Activated CD4-positive, alpha-beta T cell treated with anti-CD3 and anti-CD28 coated beads, Interleukin-2, amount 10 ng/mL, durations not matched to agents 24 days and 14 days (primary cell): ENCODE measurements at regions not wholly inside any gene's neighbourhood (a gene's known extent, or its start where the extent isn't known, plus 50 kb on each side); places are given as distances from the start of the nearest gene placed in this dataset.

ENCODE experiments used
- DNase-seq: peaks from one replicate; pipeline ENCODE4 v3.0.0; 2022
- H3K27ac Mint-ChIP-seq: one replicate; pipeline ENCODE4 v1.8.0; 2022; ENCODE audit warnings: mild to moderate bottlenecking, mixed read lengths
- H3K27me3 Mint-ChIP-seq: one replicate; pipeline ENCODE4 v1.8.0; 2022; ENCODE audit warnings: mixed read lengths
- H3K36me3 Mint-ChIP-seq: one replicate; pipeline ENCODE4 v1.8.0; 2022; ENCODE audit warnings: low read depth, mild to moderate bottlenecking, mixed read lengths
- H3K4me1 Mint-ChIP-seq: one replicate; pipeline ENCODE4 v1.8.0; 2021; ENCODE audit warnings: mixed read lengths
- H3K4me3 Mint-ChIP-seq: one replicate; pipeline ENCODE4 v1.8.0; 2022; ENCODE audit warnings: mild to moderate bottlenecking, moderate library complexity, mixed read lengths
- H3K9me3 Mint-ChIP-seq: one replicate; pipeline ENCODE4 v1.8.0; 2021; ENCODE audit warnings: mixed read lengths
- intact Hi-C: fragments of 100-400 bp; cut with micrococcal nuclease; formaldehyde crosslinking; loops from one replicate; pipeline ENCODE4 v1.15.1; 2023

GRCh38 chr17:72280881-72281280 lies 160.1 kb downstream of the SOX9 start:
- Mint-ChIP-seq H3K27me3 (no peaks in the 10 kb centered on the region), H3K4me1 (no peaks in the 10 kb centered on the region), H3K9me3 (no peaks in the 10 kb centered on the region), H3K4me3 (no peak overlapping the region), H3K36me3 (no peaks in the 10 kb centered on the region), H3K27ac (no peak overlapping the region)
- intact Hi-C loops: no loop called here
- DNase-seq: no peak

GRCh38 chr17:72282439-72283029 lies 161.7 kb downstream of the SOX9 start:
- Mint-ChIP-seq H3K36me3 (no peaks in the 10 kb centered on the region), H3K9me3 (no peaks in the 10 kb centered on the region), H3K4me3 (no peak overlapping the region), H3K27me3 (no peaks in the 10 kb centered on the region), H3K4me1 (no peaks in the 10 kb centered on the region), H3K27ac (no peak overlapping the region)
- intact Hi-C loops: no loop called here
- DNase-seq: no peak

DNA sequence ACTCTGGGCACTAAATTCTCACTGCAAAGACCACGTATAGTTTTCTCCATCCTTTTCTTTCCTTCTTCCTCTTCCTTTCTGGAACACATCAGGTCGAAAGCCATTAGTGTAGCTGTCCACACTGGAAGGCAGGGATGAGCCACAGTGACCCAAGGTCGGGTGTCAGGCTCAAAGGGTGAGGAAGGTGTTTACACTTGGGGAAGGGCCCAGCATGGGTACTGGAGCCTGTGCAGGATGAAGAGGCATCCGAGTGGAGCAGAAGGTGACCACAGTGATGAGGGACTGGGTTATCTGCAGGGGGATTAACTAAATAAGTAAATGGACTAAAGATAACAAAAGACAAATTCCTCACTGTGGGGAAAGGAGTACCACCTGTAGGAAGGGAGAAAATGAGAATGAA lies 164.0 kb downstream of the SOX9 start:
- Mint-ChIP-seq H3K4me3 (no peak overlapping the region), H3K27ac (no peak overlapping the region), H3K27me3 (no peaks in the 10 kb centered on the region), H3K9me3 (no peaks in the 10 kb centered on the region), H3K36me3 (no peaks in the 10 kb centered on the region), H3K4me1 (no peaks in the 10 kb centered on the region)
- intact Hi-C loops: no loop called here
- DNase-seq: no peak

GRCh38 chr17:72287586-72287985 lies 166.8 kb downstream of the SOX9 start:
- H3K27ac Mint-ChIP-seq: no peak overlapping the region
- no peaks in the 10 kb centered on the region for H3K36me3 Mint-ChIP-seq
- no peak overlapping the region for H3K4me3 Mint-ChIP-seq
- H3K4me1 Mint-ChIP-seq: no peaks in the 10 kb centered on the region
- DNase-seq: no peak
- intact Hi-C loops: no loop called here
- no peaks in the 10 kb centered on the region for H3K27me3 Mint-ChIP-seq
- no peaks in the 10 kb centered on the region for H3K9me3 Mint-ChIP-seq

GRCh38 chr17:72294487-72294893 lies 173.7 kb downstream of the SOX9 start:
- intact Hi-C loops: no loop called here
- no peaks in the 10 kb centered on the region for H3K4me1 Mint-ChIP-seq
- no peak for DNase-seq
- no peaks in the 10 kb centered on the region for H3K9me3 Mint-ChIP-seq
- H3K36me3 Mint-ChIP-seq: no peaks in the 10 kb centered on the region
- no peaks in the 10 kb centered on the region for H3K27me3 Mint-ChIP-seq
- no peak overlapping the region for H3K4me3 Mint-ChIP-seq
- no peak overlapping the region for H3K27ac Mint-ChIP-seq

- intact Hi-C loops: no loop called here
- H3K4me3 Mint-ChIP-seq: no peak overlapping the region
- H3K36me3 Mint-ChIP-seq: no peaks in the 10 kb centered on the region
- H3K9me3 Mint-ChIP-seq: no peaks in the 10 kb centered on the region
- no peak overlapping the region for H3K27ac Mint-ChIP-seq
- H3K27me3 Mint-ChIP-seq: no peaks in the 10 kb centered on the region
- H3K4me1 Mint-ChIP-seq: no peaks in the 10 kb centered on the region
- no peak for DNase-seq
These were observed 175.1 kb downstream of the SOX9 start for GRCh38 chr17:72295916-72296315.

- DNase-seq: no peak
- Mint-ChIP-seq H3K4me3 (no peak overlapping the region), H3K27ac (no peak overlapping the region), H3K9me3 (no peaks in the 10 kb centered on the region), H3K36me3 (no peaks in the 10 kb centered on the region), H3K4me1 (no peaks in the 10 kb centered on the region), H3K27me3 (no peaks in the 10 kb centered on the region)
- intact Hi-C loops: no loop called here
These were observed 175.6 kb downstream of the SOX9 start for GRCh38 chr17:72296456-72296855.

GRCh38 chr17:72297326-72298115 lies 176.7 kb downstream of the SOX9 start:
- no peaks in the 10 kb centered on the region for H3K4me1 Mint-ChIP-seq
- H3K4me3 Mint-ChIP-seq: no peak overlapping the region
- intact Hi-C loops: no loop called here
- H3K9me3 Mint-ChIP-seq: no peaks in the 10 kb centered on the region
- no peaks in the 10 kb centered on the region for H3K36me3 Mint-ChIP-seq
- H3K27ac Mint-ChIP-seq: no peak overlapping the region
- no peaks in the 10 kb centered on the region for H3K27me3 Mint-ChIP-seq
- DNase-seq: no peak

GRCh38 chr17:72299100-72299499 lies 178.3 kb downstream of the SOX9 start:
- intact Hi-C loops: no loop called here
- Mint-ChIP-seq H3K36me3 (no peaks in the 10 kb centered on the region), H3K9me3 (no peaks in the 10 kb centered on the region), H3K27me3 (no peaks in the 10 kb centered on the region), H3K4me1 (no peaks in the 10 kb centered on the region), H3K4me3 (no peak overlapping the region), H3K27ac (no peak overlapping the region)
- no peak for DNase-seq

DNA sequence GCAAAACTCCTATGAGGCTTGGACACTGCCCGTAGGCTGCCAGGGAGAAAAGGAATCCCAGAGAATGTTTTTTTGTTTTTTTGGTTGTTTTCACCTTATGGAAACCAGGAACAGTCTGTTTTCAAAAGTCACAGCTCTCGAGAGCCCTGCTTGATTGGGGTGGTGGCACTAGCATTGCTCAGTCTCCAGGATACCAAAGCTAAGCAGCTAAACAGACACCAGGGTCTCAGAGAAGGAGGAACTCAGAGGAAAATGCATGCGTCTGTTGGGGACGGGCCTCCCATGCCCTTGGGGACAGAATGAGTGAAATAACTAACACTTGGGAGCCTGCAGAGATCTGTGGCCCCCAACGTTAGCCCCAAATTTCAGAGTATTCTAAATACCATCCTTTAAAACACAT lies 178.8 kb downstream of the SOX9 start:
- no peaks in the 10 kb centered on the region for H3K36me3 Mint-ChIP-seq
- DNase-seq: no peak
- H3K9me3 Mint-ChIP-seq: no peaks in the 10 kb centered on the region
- H3K4me1 Mint-ChIP-seq: no peaks in the 10 kb centered on the region
- no peak overlapping the region for H3K4me3 Mint-ChIP-seq
- H3K27ac Mint-ChIP-seq: no peak overlapping the region
- no peaks in the 10 kb centered on the region for H3K27me3 Mint-ChIP-seq
- intact Hi-C loops: no loop called here

DNA sequence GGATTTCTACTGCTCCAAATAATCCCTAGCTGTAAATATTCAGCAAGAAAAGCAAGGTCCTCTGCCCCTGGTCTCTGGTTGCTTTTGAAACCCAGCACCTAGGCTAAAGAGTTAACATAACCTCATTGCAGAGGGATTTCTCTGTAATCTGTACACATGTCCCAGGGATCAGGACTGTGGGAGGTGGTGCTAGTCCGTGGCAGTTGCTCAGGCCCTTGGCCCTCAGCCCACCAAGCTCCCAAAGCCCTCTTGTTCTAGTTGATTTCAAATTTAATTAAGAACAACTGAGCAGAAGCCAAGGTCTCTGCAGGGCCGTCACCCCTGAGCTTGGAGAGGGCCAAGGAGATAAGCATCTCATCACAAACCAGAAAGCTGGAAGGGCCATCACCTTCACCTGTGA lies 181.1 kb downstream of the SOX9 start:
- Mint-ChIP-seq H3K4me1 (no peaks in the 10 kb centered on the region), H3K36me3 (no peaks in the 10 kb centered on the region), H3K4me3 (no peak overlapping the region), H3K27ac (no peak overlapping the region), H3K9me3 (no peaks in the 10 kb centered on the region), H3K27me3 (no peaks in the 10 kb centered on the region)
- no peak for DNase-seq
- intact Hi-C loops: no loop called here

- Mint-ChIP-seq H3K27me3 (no peaks in the 10 kb centered on the region), H3K4me3 (no peak overlapping the region), H3K9me3 (no peaks in the 10 kb centered on the region), H3K27ac (no peak overlapping the region), H3K36me3 (no peaks in the 10 kb centered on the region), H3K4me1 (no peaks in the 10 kb centered on the region)
- intact Hi-C loops: no loop called here
- no peak for DNase-seq
These were observed 181.9 kb downstream of the SOX9 start for GRCh38 chr17:72302735-72303134.

GRCh38 chr17:72303787-72304733 lies 183.2 kb downstream of the SOX9 start:
- no peaks in the 10 kb centered on the region for H3K9me3 Mint-ChIP-seq
- no peaks in the 10 kb centered on the region for H3K36me3 Mint-ChIP-seq
- H3K4me3 Mint-ChIP-seq: no peak overlapping the region
- no peak for DNase-seq
- no peaks in the 10 kb centered on the region for H3K27me3 Mint-ChIP-seq
- H3K27ac Mint-ChIP-seq: no peak overlapping the region
- no peaks in the 10 kb centered on the region for H3K4me1 Mint-ChIP-seq
- intact Hi-C loops: no loop called here

DNA sequence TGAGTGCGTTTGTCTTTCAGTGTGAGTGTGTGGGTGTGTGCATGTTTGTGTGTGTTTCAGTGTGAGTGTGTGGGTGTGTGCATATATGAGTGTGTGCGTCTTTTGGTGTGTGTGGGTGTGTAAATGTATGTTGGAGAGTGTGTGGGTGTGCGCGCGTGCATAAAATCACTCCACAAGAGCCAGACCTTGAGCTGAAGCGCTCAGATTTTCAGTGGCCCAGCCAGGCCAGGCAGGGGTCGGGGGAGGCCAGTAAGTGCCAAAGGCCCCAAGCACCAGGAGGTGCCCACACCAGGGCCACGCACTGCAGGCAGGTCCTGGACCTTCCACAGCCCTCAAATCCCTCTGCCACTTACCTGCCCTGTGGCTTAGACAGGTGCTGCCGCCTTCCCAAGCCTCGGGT lies 184.0 kb downstream of the SOX9 start:
- intact Hi-C loops: no loop called here
- H3K9me3 Mint-ChIP-seq: no peaks in the 10 kb centered on the region
- no peaks in the 10 kb centered on the region for H3K36me3 Mint-ChIP-seq
- H3K27ac Mint-ChIP-seq: no peak overlapping the region
- DNase-seq: no peak
- no peak overlapping the region for H3K4me3 Mint-ChIP-seq
- no peaks in the 10 kb centered on the region for H3K27me3 Mint-ChIP-seq
- no peaks in the 10 kb centered on the region for H3K4me1 Mint-ChIP-seq
